ENCODE measurements at regions not wholly inside any gene's neighbourhood (a gene's known extent, or its start where the extent isn't known, plus 50 kb on each side); places are given as distances from the start of the nearest gene placed in this dataset.

- TF ChIP-seq YY1 (IDR thresholded peaks at IDR 0.05) (no peak), HNF4A (conservative IDR thresholded peaks at IDR 0.05) (no peak), FOXA1 (IDR thresholded peaks at IDR 0.05) (no peak), ZBTB33 (IDR thresholded peaks at IDR 0.05) (no peak), FOXA2 (IDR thresholded peaks at IDR 0.05) (no peak), GABPA (IDR thresholded peaks at IDR 0.05 in 1 of 2, conservative IDR thresholded peaks at IDR 0.05 in 1 of 2) (no peak), NR2F2 (IDR thresholded peaks at IDR 0.05) (no peak)
- H3K27me3 ChIP-seq (ENCODE audit: control insufficient read depth in 4 of 4, insufficient read depth in 4 of 4, low read length in 3 of 4) = no peaks in the 10 kb centered on the region
- DNase-seq (ENCODE audit: low spot score) = no peak
Observed at GRCh38 chr1:29747196-29747595, 510.9 kb downstream of the PTPRU start.

GRCh38 chr1:29746076-29746665 is 509.8 kb downstream of the PTPRU start:
- 91% methylated on average over 5 of the region's 5 CpGs for WGBS

More at GRCh38 chr1:29747196-29747595, 510.9 kb downstream of the PTPRU start:
- Histone ChIP-seq H3K4me1 (ENCODE audit: control insufficient read depth in 4 of 4, insufficient read depth in 4 of 4, low read length in 3 of 4) (no peaks in the 10 kb centered on the region), H3K36me3 (ENCODE audit: control insufficient read depth in 4 of 4, insufficient read depth in 3 of 4, low read depth in 1 of 4, low read length in 3 of 4) (no peaks in the 10 kb centered on the region), H3K4me3 (ENCODE audit: low read depth in 1 of 3, low read length in 3 of 3) (no peak overlapping the region), H3K9ac (ENCODE audit: low read depth in 1 of 2, low read length in 2 of 2) (no peak overlapping the region), H3K9me3 (ENCODE audit: control insufficient read depth in 4 of 4, low read length in 3 of 4) (no peaks in the 10 kb centered on the region), H3K27ac (ENCODE audit: low read depth in 1 of 2, low read length in 2 of 2) (no peak overlapping the region)
- 85% methylated on average over 3 of the region's 3 CpGs for WGBS

More at GRCh38 chr1:29746076-29746665, 509.8 kb downstream of the PTPRU start:
- no peak for DNase-seq (ENCODE audit: low spot score)
- H3K27me3 ChIP-seq (ENCODE audit: control insufficient read depth in 4 of 4, insufficient read depth in 4 of 4, low read length in 3 of 4) = no peaks in the 10 kb centered on the region
- H3K9ac ChIP-seq (ENCODE audit: low read depth in 1 of 2, low read length in 2 of 2) = no peak overlapping the region
- H3K4me1 ChIP-seq (ENCODE audit: control insufficient read depth in 4 of 4, insufficient read depth in 4 of 4, low read length in 3 of 4) = no peaks in the 10 kb centered on the region
- no peak overlapping the region for H3K27ac ChIP-seq (ENCODE audit: low read depth in 1 of 2, low read length in 2 of 2)
- no peaks in the 10 kb centered on the region for H3K9me3 ChIP-seq (ENCODE audit: control insufficient read depth in 4 of 4, low read length in 3 of 4)
- H3K4me3 ChIP-seq (ENCODE audit: low read depth in 1 of 3, low read length in 3 of 3) = no peak overlapping the region
- TF ChIP-seq CTCF (IDR thresholded peaks at IDR 0.05; ENCODE audit: low read depth, low read length, missing input control) = no peak
- TF ChIP-seq HNF4A (conservative IDR thresholded peaks at IDR 0.05) = no peak
- no peak for TF ChIP-seq HNF4G (IDR thresholded peaks at IDR 0.05)
- TF ChIP-seq FOXA2 (IDR thresholded peaks at IDR 0.05) = no peak
- TF ChIP-seq YY1 (IDR thresholded peaks at IDR 0.05) = no peak
- TF ChIP-seq TAF1 (conservative IDR thresholded peaks at IDR 0.05) = no peak
- no peak for TF ChIP-seq JUND (IDR thresholded peaks at IDR 0.05)
- no peak for TF ChIP-seq ATF3 (IDR thresholded peaks at IDR 0.05)
- TF ChIP-seq REST (IDR thresholded peaks at IDR 0.05) = no peak
- TF ChIP-seq ZBTB33 (IDR thresholded peaks at IDR 0.05) = no peak
- TF ChIP-seq RAD21 (IDR thresholded peaks at IDR 0.05) = no peak
- no peaks in the 10 kb centered on the region for H3K36me3 ChIP-seq (ENCODE audit: control insufficient read depth in 4 of 4, insufficient read depth in 3 of 4, low read depth in 1 of 4, low read length in 3 of 4)
